GM23248 (cell line): ENCODE measurements at regions not wholly inside any gene's neighbourhood (a gene's known extent, or its start where the extent isn't known, plus 50 kb on each side); places are given as distances from the start of the nearest gene placed in this dataset.

ENCODE experiments used
- DNase-seq: peaks from one replicate; pipeline ENCODE4 v3.0.0-alpha.2; 2015
- H2AFZ ChIP-seq: fragments of 200-600 bp; sonication (generic); 2 replicates; pipeline ENCODE4 v1.6.1; 2016; ENCODE audit warnings: antibody characterized with exemption
- H3F3A ChIP-seq: fragments of 200-600 bp; sonication (generic); 2 replicates; pipeline ENCODE4 v1.6.1; 2016; ENCODE audit warnings: mild to moderate bottlenecking, antibody characterized with exemption, mixed run types; ENCODE audit not compliant: insufficient read depth
- H3K27ac ChIP-seq: fragments of 200-600 bp; sonication (generic); 2 replicates; pipeline ENCODE4 v1.5.1; 2016; ENCODE audit warnings: mild to moderate bottlenecking
- H3K27me3 ChIP-seq: fragments of 200-600 bp; sonication (generic); replicated peaks from 2 replicates; pipeline ENCODE4 v1.6.1; 2016; ENCODE audit warnings: mild to moderate bottlenecking; ENCODE audit not compliant: insufficient read depth
- H3K36me3 ChIP-seq: fragments of 200-600 bp; sonication (generic); 2 replicates; pipeline ENCODE4 v1.6.1; 2016; ENCODE audit warnings: low read depth, mild to moderate bottlenecking
- H3K4me1 ChIP-seq: fragments of 200-600 bp; sonication (generic); 2 replicates; pipeline ENCODE4 v1.6.1; 2016; ENCODE audit warnings: mild to moderate bottlenecking; ENCODE audit not compliant: insufficient read depth
- H3K4me2 ChIP-seq: fragments of 200-600 bp; sonication (generic); one replicate; pipeline ENCODE4 v1.6.1; 2016; ENCODE audit warnings: mild to moderate bottlenecking; ENCODE audit not compliant: unreplicated experiment
- H3K4me3 ChIP-seq: fragments of 200-600 bp; sonication (generic); 2 replicates; pipeline ENCODE4 v1.5.1; 2016; ENCODE audit warnings: mild to moderate bottlenecking
- H3K79me2 ChIP-seq: fragments of 200-600 bp; sonication (generic); 2 replicates; pipeline ENCODE4 v1.6.1; 2016; ENCODE audit warnings: mild to moderate bottlenecking; ENCODE audit not compliant: insufficient read depth
- H3K9ac ChIP-seq: fragments of 200-600 bp; sonication (generic); 2 replicates; pipeline ENCODE4 v1.6.1; 2016; ENCODE audit warnings: mild to moderate bottlenecking
- H3K9me2 ChIP-seq: fragments of 200-600 bp; sonication (generic); 2 replicates; pipeline ENCODE4 v1.6.1; 2016; ENCODE audit warnings: mixed run types, mild to moderate bottlenecking, moderate library complexity; ENCODE audit not compliant: insufficient read depth
- H3K9me3 ChIP-seq: fragments of 200-600 bp; sonication (generic); one replicate; pipeline ENCODE4 v1.6.1; 2017; ENCODE audit warnings: low read depth
- H4K20me1 ChIP-seq: fragments of 200-600 bp; sonication (generic); 2 replicates; pipeline ENCODE4 v1.6.0; 2016; ENCODE audit not compliant: insufficient read depth
- EZH2 ChIP-seq: fragments of 200-600 bp; sonication (generic); IDR thresholded peaks from 2 replicates; pipeline ENCODE4 v1.6.1; 2018; ENCODE audit warnings: antibody characterized with exemption, mild to moderate bottlenecking; ENCODE audit not compliant: insufficient read depth, poor library complexity, severe bottlenecking
- EZH2phosphoT487 ChIP-seq: fragments of 200-600 bp; sonication (generic); IDR thresholded peaks from 2 replicates; pipeline ENCODE4 v1.6.1; 2018; ENCODE audit warnings: antibody characterized with exemption, moderate library complexity, mild to moderate bottlenecking, low read depth; ENCODE audit not compliant: insufficient read depth
- WGBS, 2 experiments: methylation state at CpG; one replicate each; pipeline ENCODE4 v1.1.6; 2015 to 2017; ENCODE audit warnings: low lambda C conversion rate in 2 of 2, low coverage in 1 of 2; ENCODE audit errors: missing lambda C conversion rate in 2 of 2; 5-methylcytosine and 5-hydroxymethylcytosine counted together
- in situ Hi-C: fragments of 300-500 bp; cut with MboI; formaldehyde crosslinking; loops from 2 replicates; pipeline ENCODE4 v1.15.0; 2020

DNA sequence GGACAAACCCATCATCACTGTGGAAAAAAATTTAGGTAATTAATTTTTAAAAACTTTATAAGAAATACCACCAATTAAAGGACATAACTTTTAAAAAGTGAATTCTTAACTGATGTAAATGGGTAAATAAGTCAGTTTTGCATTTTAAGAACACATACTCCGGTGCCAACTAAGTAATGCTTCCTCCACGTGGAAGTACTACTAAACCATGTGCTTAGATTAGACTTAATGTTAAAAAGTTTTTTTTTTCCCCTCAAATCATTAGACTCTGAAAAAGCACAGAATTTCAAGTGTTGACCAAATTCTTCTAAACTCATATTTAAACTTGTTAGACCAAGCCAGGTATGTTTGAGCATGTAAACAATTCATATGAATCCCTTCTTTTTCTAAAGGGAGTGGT lies 242.0 kb downstream of the NFKBIZ start:
- Histone ChIP-seq H3K4me3 (no peak overlapping the region), H3F3A (peaks cover 13% of the 10 kb centered on the region; the same call in 1 of the 2 replicates), H3K9ac (no peak overlapping the region), H3K79me2 (no peaks in the 10 kb centered on the region), H2AFZ (no peak overlapping the region), H3K4me2 (no peak overlapping the region), H3K27ac (no peak overlapping the region), H3K36me3 (no peaks in the 10 kb centered on the region), H3K4me1 (peaks cover 19% of the 10 kb centered on the region), H4K20me1 (no peaks in the 10 kb centered on the region), H3K27me3 (no peaks in the 10 kb centered on the region), H3K9me3 (no peaks in the 10 kb centered on the region), H3K9me2 (no peaks in the 10 kb centered on the region)
- DNase-seq = no peak
- WGBS, 2 experiments = 95 to 96% methylated on average over 2 of the region's 2 CpGs
- in situ Hi-C loops = no loop called here
- TF ChIP-seq EZH2phosphoT487 = no peak
- no peak for TF ChIP-seq EZH2

- H3K4me2 ChIP-seq = no peak overlapping the region
- no peak overlapping the region for H3K4me3 ChIP-seq
- H3K36me3 ChIP-seq = no peaks in the 10 kb centered on the region
- 61 to 69% methylated on average over 5 of the region's 5 CpGs for WGBS, 2 experiments
- no peaks in the 10 kb centered on the region for H3K9me2 ChIP-seq
- H2AFZ ChIP-seq = no peak overlapping the region; the same call in 1 of the 2 replicates
- no peak overlapping the region for H3K27ac ChIP-seq
- H3K4me1 ChIP-seq = peaks cover 19% of the 10 kb centered on the region
- TF ChIP-seq EZH2phosphoT487 = no peak
- no peak for TF ChIP-seq EZH2
- H3K79me2 ChIP-seq = no peaks in the 10 kb centered on the region
- no peaks in the 10 kb centered on the region for H3K9me3 ChIP-seq
- peaks cover 13% of the 10 kb centered on the region; the same call in 1 of the 2 replicates for H3F3A ChIP-seq
- H4K20me1 ChIP-seq = no peaks in the 10 kb centered on the region
- in situ Hi-C loops = no loop called here
- H3K9ac ChIP-seq = no peak overlapping the region
- no peaks in the 10 kb centered on the region for H3K27me3 ChIP-seq
- DNase-seq = peak; percentile 53
Measured at GRCh38 chr3:102092617-102093466, 243.5 kb downstream of the NFKBIZ start.

- no peak for DNase-seq
- Histone ChIP-seq H3K9me3 (no peaks in the 10 kb centered on the region), H3K4me3 (no peak overlapping the region), H3K27ac (no peak overlapping the region), H3K4me1 (peaks cover 17% of the 10 kb centered on the region), H3K9ac (no peak overlapping the region), H3K9me2 (no peaks in the 10 kb centered on the region), H3K4me2 (no peak overlapping the region), H3F3A (peaks cover 13% of the 10 kb centered on the region; the same call in 1 of the 2 replicates), H4K20me1 (no peaks in the 10 kb centered on the region), H3K36me3 (no peaks in the 10 kb centered on the region), H2AFZ (no peak overlapping the region), H3K79me2 (no peaks in the 10 kb centered on the region), H3K27me3 (no peaks in the 10 kb centered on the region)
- TF ChIP-seq EZH2 (no peak), EZH2phosphoT487 (no peak)
- in situ Hi-C loops = no loop called here
Measured at GRCh38 chr3:102094506-102094905, 245.2 kb downstream of the NFKBIZ start.

DNA sequence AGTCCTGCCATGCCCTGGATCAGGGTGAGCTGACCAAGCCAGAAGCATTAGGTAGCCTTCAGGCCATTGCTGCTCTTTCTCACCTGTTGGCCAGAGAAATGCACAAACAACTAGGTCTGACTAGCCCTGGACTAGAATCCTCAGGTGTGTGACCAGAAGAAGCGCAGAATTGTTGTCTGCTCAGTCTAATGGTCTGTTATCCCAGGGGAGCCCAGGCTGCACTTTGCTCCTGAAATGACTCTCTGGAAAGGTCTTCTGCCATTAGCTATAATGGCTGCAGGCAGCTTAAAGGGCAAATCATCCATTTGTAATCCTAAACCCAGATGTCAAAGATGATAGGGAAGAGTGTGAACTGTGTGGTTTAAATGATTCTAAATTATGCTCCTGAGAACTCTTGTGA lies 246.1 kb downstream of the NFKBIZ start:
- no peaks in the 10 kb centered on the region for H3K79me2 ChIP-seq
- no peaks in the 10 kb centered on the region for H3K9me2 ChIP-seq
- no peak overlapping the region for H3K4me2 ChIP-seq
- peaks cover 8% of the 10 kb centered on the region; the same call in 1 of the 2 replicates for H3F3A ChIP-seq
- in situ Hi-C loops = no loop called here
- no peak for DNase-seq
- H2AFZ ChIP-seq = no peak overlapping the region
- TF ChIP-seq EZH2 = no peak
- TF ChIP-seq EZH2phosphoT487 = no peak
- H3K4me3 ChIP-seq = no peak overlapping the region
- H4K20me1 ChIP-seq = no peaks in the 10 kb centered on the region
- H3K27me3 ChIP-seq = no peaks in the 10 kb centered on the region
- H3K9ac ChIP-seq = no peak overlapping the region
- no peaks in the 10 kb centered on the region for H3K36me3 ChIP-seq
- H3K9me3 ChIP-seq = no peaks in the 10 kb centered on the region
- H3K4me1 ChIP-seq = peaks cover 10% of the 10 kb centered on the region
- no peak overlapping the region for H3K27ac ChIP-seq
- 100% methylated on average over 1 of the region's 1 CpG for WGBS, 2 experiments
